Kidney (tissue), 13 donors: ENCODE measurements at regions not wholly inside any gene's neighbourhood (a gene's known extent, or its start where the extent isn't known, plus 50 kb on each side); places are given as distances from the start of the nearest gene placed in this dataset.

ENCODE experiments used
- DNase-seq, 5 donors: peaks; one replicate each; pipeline ENCODE4 v3.0.0-alpha.2; 2013 to 2020
- FAIRE-seq: peaks from 2 replicates; lab custom pipeline; 2012; peaks lifted over from hg19 to GRCh38; lab: Jason Lieb, UNC
- H3K27ac ChIP-seq, 2 donors: one replicate each; pipeline ENCODE4 v1.7.0; 2013; ENCODE audit warnings: low read depth in 2 of 2, low read length in 2 of 2, inconsistent platforms in 1 of 2
- H3K27me3 ChIP-seq: one replicate; pipeline ENCODE4 v1.7.1; 2013; ENCODE audit warnings: low read length, inconsistent platforms; ENCODE audit not compliant: control insufficient read depth, insufficient read depth
- H3K36me3 ChIP-seq, 3 donors: one replicate each; pipeline versions ENCODE4 v1.7.0 to v1.7.1; 2013; ENCODE audit warnings: low read length in 3 of 3, control low read depth in 1 of 3, inconsistent platforms in 1 of 3; ENCODE audit not compliant: insufficient read depth in 3 of 3, control insufficient read depth in 2 of 3
- H3K4me1 ChIP-seq, 3 donors: one replicate each; pipeline versions ENCODE4 v1.7.0 to v1.7.1; 2013; ENCODE audit warnings: low read length in 3 of 3, inconsistent platforms in 1 of 3, low read depth in 1 of 3; ENCODE audit not compliant: control insufficient read depth in 2 of 3, insufficient read depth in 2 of 3
- H3K4me3 ChIP-seq, 3 donors: one replicate each; pipeline versions ENCODE4 v1.7.0 to v1.8.1; 2013; ENCODE audit warnings: low read length in 3 of 3, control low read depth in 1 of 3, inconsistent platforms in 1 of 3
- H3K9ac ChIP-seq, 3 donors: one replicate each; pipeline versions ENCODE4 v1.7.0 to v1.7.1; 2013; ENCODE audit warnings: low read length in 3 of 3, control low read depth in 1 of 3, inconsistent platforms in 1 of 3
- H3K9me3 ChIP-seq, 3 donors: one replicate each; pipeline versions ENCODE4 v1.7.0 to v1.7.1; 2013; ENCODE audit warnings: low read length in 3 of 3, control low read depth in 1 of 3, inconsistent platforms in 1 of 3; ENCODE audit not compliant: control insufficient read depth in 2 of 3, insufficient read depth in 1 of 3
- CTCF ChIP-seq: IDR thresholded peaks from 3 replicates; pipeline ENCODE4 v1.5.1; 2012; ENCODE audit warnings: mild to moderate bottlenecking, moderate library complexity, borderline replicate concordance; ENCODE audit not compliant: insufficient read depth; ENCODE audit errors: extremely low read depth
- intact Hi-C: fragments of 100-400 bp; cut with DNase I; formaldehyde crosslinking; loops from one replicate; pipeline ENCODE4 v1.11.1; 2022
- donor health status: control.
- donor health status: control.
- donor health status: control.
- donor health status: control.
- donor health status: control.
- donor health status: DM: yes; HTN: yes; CAD: no.
- donor health status: Normal renal cell carcinoma (clear cell type).

- Histone ChIP-seq H3K27me3 (no peaks in the 10 kb centered on the region), H3K4me1 (peaks cover 0 to 4% (median 0%) of the 10 kb centered on the region in 3 donors), H3K4me3 (no peak overlapping the region), H3K27ac (no peak overlapping the region), H3K9me3 (no peaks in the 10 kb centered on the region), H3K9ac (no peak overlapping the region), H3K36me3 (no peaks in the 10 kb centered on the region)
- FAIRE-seq (no peak), DNase-seq (no peak)
- intact Hi-C loops = no loop called here
- no peak for TF ChIP-seq CTCF
These were observed 144.2 kb upstream of the NRP1 start for GRCh38 chr10:33478675-33479125.

- no peak for FAIRE-seq
These were observed 143.7 kb upstream of the NRP1 start for GRCh38 chr10:33478089-33478674.

GRCh38 chr10:33477291-33478088 lies 143.0 kb upstream of the NRP1 start:
- Histone ChIP-seq H3K27me3 (no peaks in the 10 kb centered on the region), H3K9ac (no peak overlapping the region), H3K27ac (no peak overlapping the region), H3K9me3 (no peaks in the 10 kb centered on the region), H3K4me1 (no peaks in the 10 kb centered on the region), H3K36me3 (no peaks in the 10 kb centered on the region), H3K4me3 (no peak overlapping the region)
- TF ChIP-seq CTCF = no peak
- DNase-seq (no peak), FAIRE-seq (no peak)
- intact Hi-C loops = no loop called here

More at GRCh38 chr10:33478089-33478674, 143.7 kb upstream of the NRP1 start:
- Histone ChIP-seq H3K4me1 (peaks cover 0 to 4% (median 0%) of the 10 kb centered on the region in 3 donors), H3K27me3 (no peaks in the 10 kb centered on the region), H3K9me3 (no peaks in the 10 kb centered on the region), H3K27ac (no peak overlapping the region), H3K36me3 (no peaks in the 10 kb centered on the region), H3K9ac (no peak overlapping the region), H3K4me3 (no peak overlapping the region)
- no peak for DNase-seq
- TF ChIP-seq CTCF = no peak
- intact Hi-C loops = no loop called here
